ENCODE measurements at regions not wholly inside any gene's neighbourhood (a gene's known extent, or its start where the extent isn't known, plus 50 kb on each side); places are given as distances from the start of the nearest gene placed in this dataset.

- no peak for DNase-seq (ENCODE audit: low read depth)
- H3K4me3 ChIP-seq (ENCODE audit: low read depth, low read length), result no peak overlapping the region
These were observed 86.1 kb upstream of the WNT7B start for GRCh38 chr22:46062971-46063631.

GRCh38 chr22:46063846-46064227, 86.5 kb upstream of the PPARA start:
- no peak overlapping the region for H3K4me3 ChIP-seq (ENCODE audit: low read depth, low read length)
- DNase-seq (ENCODE audit: low read depth), result no peak

GRCh38 chr22:46064228-46064965, 85.9 kb upstream of the PPARA start:
- H3K4me3 ChIP-seq (ENCODE audit: low read depth, low read length), result no peak overlapping the region
- no peak for DNase-seq (ENCODE audit: low read depth)

- no peak for DNase-seq (ENCODE audit: low read depth)
- no peak overlapping the region for H3K4me3 ChIP-seq (ENCODE audit: low read depth, low read length)
These were observed 85.2 kb upstream of the PPARA start for GRCh38 chr22:46064966-46065666.

- DNase-seq (ENCODE audit: low read depth), result no peak
- H3K4me3 ChIP-seq (ENCODE audit: low read depth, low read length), result no peak overlapping the region
These were observed 84.5 kb upstream of the PPARA start for GRCh38 chr22:46065691-46066454.

GRCh38 chr22:46066691-46067090, 83.6 kb upstream of the PPARA start:
- no peak overlapping the region for H3K4me3 ChIP-seq (ENCODE audit: low read depth, low read length)
- no peak for DNase-seq (ENCODE audit: low read depth)

- H3K4me3 ChIP-seq (ENCODE audit: low read depth, low read length), result no peak overlapping the region
- no peak for DNase-seq (ENCODE audit: low read depth)
These were observed 82.9 kb upstream of the PPARA start for GRCh38 chr22:46067159-46068111.

GRCh38 chr22:46068181-46068592, 82.1 kb upstream of the PPARA start:
- no peak overlapping the region for H3K4me3 ChIP-seq (ENCODE audit: low read depth, low read length)
- DNase-seq (ENCODE audit: low read depth), result no peak

GRCh38 chr22:46068593-46069491, 81.5 kb upstream of the PPARA start:
- no peak for DNase-seq (ENCODE audit: low read depth)
- H3K4me3 ChIP-seq (ENCODE audit: low read depth, low read length), result peak overlapping the region; percentile 67

- DNase-seq (ENCODE audit: low read depth), result peak; percentile 79
- H3K4me3 ChIP-seq (ENCODE audit: low read depth, low read length), result peak overlapping the region; percentile 67
These were observed 80.7 kb upstream of the PPARA start for GRCh38 chr22:46069521-46070214.

GRCh38 chr22:46070215-46070802, 80.0 kb upstream of the PPARA start:
- no peak for DNase-seq (ENCODE audit: low read depth)
- H3K4me3 ChIP-seq (ENCODE audit: low read depth, low read length), result peak overlapping the region; percentile 67

- H3K4me3 ChIP-seq (ENCODE audit: low read depth, low read length), result peak overlapping the region; percentile 89
- no peak for DNase-seq (ENCODE audit: low read depth)
These were observed 79.4 kb upstream of the PPARA start for GRCh38 chr22:46070803-46071450.

- DNase-seq (ENCODE audit: low read depth), result peak; percentile 77
These were observed 78.7 kb upstream of the PPARA start for GRCh38 chr22:46071451-46072109.

GRCh38 chr22:46072110-46072881, 78.0 kb upstream of the PPARA start:
- H3K4me3 ChIP-seq (ENCODE audit: low read depth, low read length), result peak overlapping the region; percentile 89
- DNase-seq (ENCODE audit: low read depth), result no peak

More at GRCh38 chr22:46071451-46072109, 78.7 kb upstream of the PPARA start:
- peak overlapping the region; percentile 89 for H3K4me3 ChIP-seq (ENCODE audit: low read depth, low read length)

- no peak for DNase-seq (ENCODE audit: low read depth)
- H3K4me3 ChIP-seq (ENCODE audit: low read depth, low read length), result peak overlapping the region; percentile 89
These were observed 77.2 kb upstream of the PPARA start for GRCh38 chr22:46072981-46073682.

All from skeletal muscle cell (primary cell).